ENCODE measurements at regions not wholly inside any gene's neighbourhood (a gene's known extent, or its start where the extent isn't known, plus 50 kb on each side); places are given as distances from the start of the nearest gene placed in this dataset.

DNA sequence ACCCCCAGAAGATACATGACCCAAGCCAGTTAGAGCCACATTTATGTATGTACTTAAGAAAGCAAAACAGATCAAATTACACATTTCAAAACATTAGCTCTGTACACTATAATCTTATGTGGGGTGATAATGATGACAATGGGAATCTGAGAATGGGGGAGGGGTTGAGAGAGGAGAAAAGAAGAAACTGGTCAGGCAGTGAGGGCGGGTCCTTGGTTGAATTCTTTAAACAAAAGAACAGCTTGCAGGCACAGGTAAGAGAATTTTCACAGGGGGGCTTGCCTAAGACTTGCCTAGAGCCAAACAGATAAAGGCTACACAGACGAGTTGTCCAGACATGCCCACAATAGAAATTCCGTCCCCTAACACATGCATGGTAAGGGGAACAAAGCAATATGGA, 76.8 kb upstream of the PTER start:
- H3K4me3 Mint-ChIP-seq, result no peak overlapping the region
- POLR2A ChIA-PET, result no interaction called here
- H3K27me3 ChIP-seq (ENCODE audit: control insufficient read depth in 2 of 2, insufficient read depth in 2 of 2, low read length in 2 of 2), result no peaks in the 10 kb centered on the region
- no peak overlapping the region for H3K27ac ChIP-seq (ENCODE audit: low read depth, low read length)
- H3K27ac Mint-ChIP-seq, result no peak overlapping the region
- ATAC-seq (no peak), DNase-seq (no peak)
- no peaks in the 10 kb centered on the region for H3K36me3 ChIP-seq (ENCODE audit: control insufficient read depth in 2 of 3, insufficient read depth in 3 of 3, low read length in 3 of 3)
- H3K4me3 ChIP-seq (ENCODE audit: low read length), result no peak overlapping the region
- H3K4me1 Mint-ChIP-seq, result no peaks in the 10 kb centered on the region
- intact Hi-C loops (cut with micrococcal nuclease), result no loop called here
- H3K27me3 Mint-ChIP-seq, result peaks cover 0 to 28% (median 16%) of the 10 kb centered on the region in 5 donors
- H3K4me1 ChIP-seq (ENCODE audit: control insufficient read depth in 2 of 2, insufficient read depth in 2 of 2, low read length in 2 of 2), result no peaks in the 10 kb centered on the region
- peaks cover 0 to 13% (median 4%) of the 10 kb centered on the region in 11 donors for H3K9me3 Mint-ChIP-seq
- peaks cover 0 to 11% (median 0%) of the 10 kb centered on the region in 5 donors for H3K36me3 Mint-ChIP-seq
- H3K9me3 ChIP-seq (ENCODE audit: control insufficient read depth in 2 of 3, low read length in 3 of 3), result no peaks in the 10 kb centered on the region
- CTCF ChIA-PET, result no interaction called here

DNA sequence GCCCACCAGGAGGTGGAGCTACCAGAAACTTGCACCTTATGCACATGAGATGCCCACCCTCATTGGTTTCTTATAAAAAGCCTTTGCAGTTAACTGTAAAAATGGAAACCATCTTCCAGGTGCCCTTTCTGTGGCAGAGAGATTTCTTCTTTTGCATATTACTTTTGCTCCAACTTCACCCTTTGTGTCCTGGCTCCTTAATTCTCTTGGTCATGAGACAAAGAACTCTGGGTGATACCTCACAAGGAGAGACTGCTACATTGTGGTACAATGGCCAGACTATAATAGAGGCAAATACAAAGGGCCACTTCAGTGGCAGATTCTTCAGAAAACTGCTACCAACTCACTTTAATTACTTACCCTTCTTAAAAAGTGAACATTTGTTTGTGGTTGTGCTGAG, 76.4 kb upstream of the PTER start:
- H3K9me3 ChIP-seq (ENCODE audit: control insufficient read depth in 2 of 3, low read length in 3 of 3), result no peaks in the 10 kb centered on the region
- Mint-ChIP-seq H3K9me3 (peaks cover 0 to 13% (median 4%) of the 10 kb centered on the region in 11 donors), H3K4me1 (no peaks in the 10 kb centered on the region), H3K4me3 (no peak overlapping the region), H3K36me3 (peaks cover 0 to 11% (median 0%) of the 10 kb centered on the region in 5 donors), H3K27ac (no peak overlapping the region), H3K27me3 (peaks cover 0 to 28% (median 16%) of the 10 kb centered on the region in 5 donors)
- DNase-seq, result no peak
- H3K27ac ChIP-seq (ENCODE audit: low read depth, low read length), result no peak overlapping the region
- CTCF ChIA-PET, result no interaction called here
- POLR2A ChIA-PET, result no interaction called here
- H3K36me3 ChIP-seq (ENCODE audit: control insufficient read depth in 2 of 3, insufficient read depth in 3 of 3, low read length in 3 of 3), result no peaks in the 10 kb centered on the region
- intact Hi-C loops (cut with micrococcal nuclease), result no loop called here
- no peaks in the 10 kb centered on the region for H3K4me1 ChIP-seq (ENCODE audit: control insufficient read depth in 2 of 2, insufficient read depth in 2 of 2, low read length in 2 of 2)
- no peak for ATAC-seq
- no peak overlapping the region for H3K4me3 ChIP-seq (ENCODE audit: low read length)
- no peaks in the 10 kb centered on the region for H3K27me3 ChIP-seq (ENCODE audit: control insufficient read depth in 2 of 2, insufficient read depth in 2 of 2, low read length in 2 of 2)

DNA sequence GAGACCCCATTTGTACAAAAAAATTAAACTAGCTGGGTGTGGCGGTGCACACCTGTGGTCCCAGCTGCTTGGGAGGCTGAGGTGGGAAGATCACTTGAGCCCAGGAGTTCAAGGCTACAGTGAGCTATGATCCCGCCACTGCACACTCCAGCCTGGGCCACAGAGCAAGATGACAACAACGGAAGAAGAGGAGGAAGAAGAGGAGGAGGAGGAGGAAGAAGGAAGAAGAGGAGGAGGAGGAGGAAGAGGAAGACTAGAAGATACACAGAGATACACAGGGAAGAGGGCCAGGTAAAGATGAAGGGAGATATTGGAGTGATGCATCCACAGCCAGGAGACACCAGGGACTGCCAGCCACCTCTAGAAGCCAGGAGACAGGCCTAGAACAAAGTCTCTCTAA, 75.7 kb upstream of the PTER start:
- ATAC-seq, result no peak
- intact Hi-C loops (cut with micrococcal nuclease), result no loop called here
- no peak overlapping the region for H3K27ac ChIP-seq (ENCODE audit: low read depth, low read length)
- no peaks in the 10 kb centered on the region for H3K9me3 ChIP-seq (ENCODE audit: control insufficient read depth in 2 of 3, low read length in 3 of 3)
- Mint-ChIP-seq H3K4me1 (no peaks in the 10 kb centered on the region), H3K9me3 (peaks cover 0 to 13% (median 4%) of the 10 kb centered on the region in 11 donors), H3K4me3 (no peak overlapping the region), H3K36me3 (peaks cover 0 to 11% (median 0%) of the 10 kb centered on the region in 5 donors), H3K27ac (peak overlapping the region in 1 of 9 donors; percentile 59), H3K27me3 (peaks cover 0 to 31% (median 16%) of the 10 kb centered on the region in 5 donors)
- H3K27me3 ChIP-seq (ENCODE audit: control insufficient read depth in 2 of 2, insufficient read depth in 2 of 2, low read length in 2 of 2), result no peaks in the 10 kb centered on the region
- POLR2A ChIA-PET, result no interaction called here
- CTCF ChIA-PET, result no interaction called here
- DNase-seq, result no peak
- H3K4me3 ChIP-seq (ENCODE audit: low read length), result no peak overlapping the region
- no peaks in the 10 kb centered on the region for H3K36me3 ChIP-seq (ENCODE audit: control insufficient read depth in 2 of 3, insufficient read depth in 3 of 3, low read length in 3 of 3)
- H3K4me1 ChIP-seq (ENCODE audit: control insufficient read depth in 2 of 2, insufficient read depth in 2 of 2, low read length in 2 of 2), result no peaks in the 10 kb centered on the region

DNA sequence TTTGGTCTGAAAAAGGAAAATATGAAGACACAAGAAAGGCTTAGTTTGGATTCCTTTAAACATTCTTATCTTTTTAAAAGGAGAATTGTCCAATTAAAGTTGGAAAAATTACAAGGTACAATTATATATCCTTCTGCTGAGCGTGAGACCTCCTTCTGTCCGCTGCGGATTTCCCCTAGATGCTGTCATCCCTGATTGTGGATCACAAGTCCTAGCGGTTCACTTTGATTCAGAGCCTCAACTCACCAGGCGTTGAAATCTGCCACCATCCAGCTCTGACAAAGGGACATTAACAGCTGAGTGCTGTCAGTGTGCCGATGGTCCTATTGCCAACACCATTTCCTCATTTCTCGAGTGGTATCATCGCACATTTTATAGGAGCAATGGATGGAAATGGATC, 73.1 kb upstream of the PTER start:
- H3K4me3 Mint-ChIP-seq, result no peak overlapping the region
- no peak overlapping the region for H3K4me3 ChIP-seq (ENCODE audit: low read length)
- H3K27ac ChIP-seq (ENCODE audit: low read depth, low read length), result no peak overlapping the region
- intact Hi-C loops (cut with micrococcal nuclease), result no loop called here
- H3K36me3 ChIP-seq (ENCODE audit: control insufficient read depth in 2 of 3, insufficient read depth in 3 of 3, low read length in 3 of 3), result no peaks in the 10 kb centered on the region
- no peak for DNase-seq
- H3K27me3 ChIP-seq (ENCODE audit: control insufficient read depth in 2 of 2, insufficient read depth in 2 of 2, low read length in 2 of 2), result no peaks in the 10 kb centered on the region
- H3K4me1 Mint-ChIP-seq, result no peaks in the 10 kb centered on the region
- no peak for ATAC-seq
- peaks cover 0 to 57% (median 32%) of the 10 kb centered on the region in 5 donors for H3K27me3 Mint-ChIP-seq
- no peak overlapping the region for H3K27ac Mint-ChIP-seq
- ChIA-PET CTCF (interaction anchor here (0.6 kb wide), 1 partner anchor 15 kb away, joined by 4 read pairs; no protein-coding TSS in a partner anchor), POLR2A (no interaction called here)
- H3K9me3 ChIP-seq (ENCODE audit: control insufficient read depth in 2 of 3, low read length in 3 of 3), result no peaks in the 10 kb centered on the region
- H3K36me3 Mint-ChIP-seq, result peaks cover 0 to 11% (median 0%) of the 10 kb centered on the region in 5 donors
- H3K9me3 Mint-ChIP-seq, result peaks cover 0 to 13% (median 5%) of the 10 kb centered on the region in 11 donors
- H3K4me1 ChIP-seq (ENCODE audit: control insufficient read depth in 2 of 2, insufficient read depth in 2 of 2, low read length in 2 of 2), result no peaks in the 10 kb centered on the region

DNA sequence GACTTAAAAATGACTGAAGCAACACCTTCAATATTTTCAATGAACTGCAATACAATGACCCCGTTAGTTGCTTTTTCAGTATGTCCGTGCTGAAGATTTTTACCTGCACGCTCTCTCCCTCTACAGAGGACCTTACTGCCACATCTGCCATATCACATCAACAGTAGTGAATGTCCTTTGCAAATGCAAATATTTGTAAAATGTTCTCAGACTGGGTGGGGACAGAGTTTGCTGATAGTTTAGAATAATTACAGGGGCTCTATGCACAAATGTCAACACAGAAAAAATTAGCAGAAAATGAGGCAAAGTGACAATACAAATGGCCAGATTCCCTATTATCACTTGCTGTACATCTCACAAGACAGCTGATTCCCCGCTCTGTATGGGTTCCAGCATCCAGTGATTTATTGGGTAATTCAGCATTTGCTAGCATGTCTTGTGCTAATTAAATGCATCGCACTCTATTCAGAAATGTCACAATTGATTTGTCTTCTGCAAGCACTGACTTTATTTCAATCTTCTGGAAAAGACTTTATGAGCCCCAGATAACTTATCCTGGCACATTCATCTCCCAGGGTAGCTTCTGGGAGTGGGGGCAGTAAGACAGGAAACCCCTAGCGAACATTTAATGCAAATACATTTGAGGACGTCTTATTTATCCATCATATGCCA, 69.1 kb upstream of the PTER start:
- H3K4me1 Mint-ChIP-seq, result no peaks in the 10 kb centered on the region
- ATAC-seq (no peak), DNase-seq (no peak)
- no peak overlapping the region for H3K27ac Mint-ChIP-seq
- Histone ChIP-seq H3K36me3 (ENCODE audit: control insufficient read depth in 2 of 3, insufficient read depth in 3 of 3, low read length in 3 of 3) (no peaks in the 10 kb centered on the region), H3K27ac (ENCODE audit: low read depth, low read length) (no peak overlapping the region), H3K4me1 (ENCODE audit: control insufficient read depth in 2 of 2, insufficient read depth in 2 of 2, low read length in 2 of 2) (no peaks in the 10 kb centered on the region), H3K27me3 (ENCODE audit: control insufficient read depth in 2 of 2, insufficient read depth in 2 of 2, low read length in 2 of 2) (no peaks in the 10 kb centered on the region), H3K9me3 (ENCODE audit: control insufficient read depth in 2 of 3, low read length in 3 of 3) (no peaks in the 10 kb centered on the region), H3K4me3 (ENCODE audit: low read length) (no peak overlapping the region)
- ChIA-PET CTCF (no interaction called here), POLR2A (no interaction called here)
- H3K4me3 Mint-ChIP-seq, result no peak overlapping the region
- peaks cover 0 to 7% (median 0%) of the 10 kb centered on the region in 11 donors for H3K9me3 Mint-ChIP-seq
- intact Hi-C loops (cut with micrococcal nuclease), result no loop called here
- H3K27me3 Mint-ChIP-seq, result peaks cover 0 to 46% (median 23%) of the 10 kb centered on the region in 5 donors
- H3K36me3 Mint-ChIP-seq, result no peaks in the 10 kb centered on the region

DNA sequence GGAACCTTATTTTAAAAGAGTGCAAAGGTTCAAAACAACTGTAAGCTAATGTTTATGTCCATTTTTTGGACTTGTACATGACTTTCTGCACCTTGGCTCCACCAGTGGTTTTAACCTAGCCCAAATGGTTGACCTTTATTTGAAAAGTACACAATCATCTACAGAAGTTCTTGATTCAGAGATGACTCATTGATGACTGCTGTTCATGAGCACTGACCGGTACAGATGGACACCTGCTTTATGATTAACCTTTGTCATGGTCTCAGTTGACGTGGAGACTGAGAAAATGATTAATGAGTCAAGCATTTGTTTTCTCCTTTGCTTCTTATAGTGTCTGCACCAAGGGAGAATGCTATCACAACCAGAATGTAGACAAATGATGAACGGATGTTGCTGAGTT, 55.7 kb upstream of the PTER start:
- peaks cover 0 to 10% (median 0%) of the 10 kb centered on the region in 5 donors for H3K27me3 Mint-ChIP-seq
- POLR2A ChIA-PET, result no interaction called here
- Histone ChIP-seq H3K36me3 (ENCODE audit: control insufficient read depth in 2 of 3, insufficient read depth in 3 of 3, low read length in 3 of 3) (no peaks in the 10 kb centered on the region), H3K27ac (ENCODE audit: low read depth, low read length) (no peak overlapping the region), H3K9me3 (ENCODE audit: control insufficient read depth in 2 of 3, low read length in 3 of 3) (no peaks in the 10 kb centered on the region), H3K4me1 (ENCODE audit: control insufficient read depth in 2 of 2, insufficient read depth in 2 of 2, low read length in 2 of 2) (no peaks in the 10 kb centered on the region), H3K4me3 (ENCODE audit: low read length) (no peak overlapping the region), H3K27me3 (ENCODE audit: control insufficient read depth in 2 of 2, insufficient read depth in 2 of 2, low read length in 2 of 2) (no peaks in the 10 kb centered on the region)
- no peak for DNase-seq
- H3K4me1 Mint-ChIP-seq, result no peaks in the 10 kb centered on the region
- H3K36me3 Mint-ChIP-seq, result no peaks in the 10 kb centered on the region
- ATAC-seq, result no peak
- intact Hi-C loops (cut with micrococcal nuclease), result no loop called here
- no peak overlapping the region for H3K27ac Mint-ChIP-seq
- CTCF ChIA-PET, result no interaction called here
- no peak overlapping the region for H3K4me3 Mint-ChIP-seq
- H3K9me3 Mint-ChIP-seq, result no peaks in the 10 kb centered on the region

DNA sequence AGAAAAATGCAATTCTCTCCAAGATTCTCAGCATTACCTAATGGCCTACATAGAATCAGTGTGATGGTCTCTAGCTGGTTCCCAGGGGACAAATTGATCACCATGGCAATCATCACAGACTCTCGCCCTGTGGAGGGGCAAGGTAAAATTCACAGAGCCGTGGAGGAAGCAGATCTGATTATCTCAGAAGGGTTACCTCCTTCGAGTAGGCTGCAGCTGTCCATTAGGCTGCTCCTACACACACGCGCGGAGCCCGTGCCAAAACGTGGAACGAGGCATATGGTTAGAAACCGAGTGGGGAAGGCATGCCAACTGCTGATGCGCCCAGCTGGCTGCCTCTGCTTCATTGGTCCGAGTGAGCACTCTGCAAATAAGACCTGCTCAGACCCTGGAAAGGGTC, 52.8 kb upstream of the PTER start:
- H3K27me3 Mint-ChIP-seq, result peaks cover 0 to 5% (median 0%) of the 10 kb centered on the region in 5 donors
- H3K4me3 Mint-ChIP-seq, result no peak overlapping the region
- intact Hi-C loops (cut with micrococcal nuclease), result no loop called here
- H3K9me3 ChIP-seq (ENCODE audit: control insufficient read depth in 2 of 3, low read length in 3 of 3), result no peaks in the 10 kb centered on the region
- H3K4me1 Mint-ChIP-seq, result no peaks in the 10 kb centered on the region
- no peak overlapping the region for H3K4me3 ChIP-seq (ENCODE audit: low read length)
- H3K36me3 ChIP-seq (ENCODE audit: control insufficient read depth in 2 of 3, insufficient read depth in 3 of 3, low read length in 3 of 3), result no peaks in the 10 kb centered on the region
- H3K9me3 Mint-ChIP-seq, result peaks cover 0 to 4% (median 0%) of the 10 kb centered on the region in 11 donors
- ChIA-PET CTCF (no interaction called here), POLR2A (no interaction called here)
- no peaks in the 10 kb centered on the region for H3K27me3 ChIP-seq (ENCODE audit: control insufficient read depth in 2 of 2, insufficient read depth in 2 of 2, low read length in 2 of 2)
- H3K4me1 ChIP-seq (ENCODE audit: control insufficient read depth in 2 of 2, insufficient read depth in 2 of 2, low read length in 2 of 2), result no peaks in the 10 kb centered on the region
- DNase-seq (no peak), ATAC-seq (no peak)
- no peak overlapping the region for H3K27ac ChIP-seq (ENCODE audit: low read depth, low read length)
- H3K36me3 Mint-ChIP-seq, result no peaks in the 10 kb centered on the region
- H3K27ac Mint-ChIP-seq, result no peak overlapping the region

All from naive thymus-derived CD4-positive, alpha-beta T cell (primary cell).